Mesothelial cell of epicardium (in vitro differentiated cells): ENCODE measurements at regions not wholly inside any gene's neighbourhood (a gene's known extent, or its start where the extent isn't known, plus 50 kb on each side); places are given as distances from the start of the nearest gene placed in this dataset.

Experiments used
- DNase-seq, 2 experiments: peaks; one replicate each; pipeline ENCODE4 v3.0.0; 2021; ENCODE audit warnings: low spot score in 2 of 2; ENCODE audit not compliant: unreplicated experiment in 2 of 2
- H3K27ac Mint-ChIP-seq: 2 replicates; pipeline ENCODE4 v1.8.0; 2021; ENCODE audit warnings: mixed read lengths
- H3K27me3 Mint-ChIP-seq: 2 replicates; pipeline ENCODE4 v1.8.0; 2021; ENCODE audit warnings: low read depth, mixed read lengths
- H3K36me3 Mint-ChIP-seq: 2 replicates; pipeline ENCODE4 v1.8.0; 2021; ENCODE audit warnings: mixed read lengths
- H3K4me1 Mint-ChIP-seq: 2 replicates; pipeline ENCODE4 v1.8.0; 2021; ENCODE audit warnings: mixed read lengths
- H3K4me3 Mint-ChIP-seq: 2 replicates; pipeline ENCODE4 v1.8.0; 2021; ENCODE audit warnings: mild to moderate bottlenecking, moderate library complexity, mixed read lengths
- H3K9me3 Mint-ChIP-seq: 2 replicates; pipeline ENCODE4 v1.8.0; 2021; ENCODE audit warnings: mixed read lengths
- TF ChIP-seq, protein P1 (sequence below): fragments of 200-600 bp; sonication (generic); IDR thresholded peaks from one replicate; pipeline ENCODE4 v1.5.0; 2021; ENCODE audit warnings: antibody characterized with exemption; ENCODE audit not compliant: unreplicated experiment

- no peaks in the 10 kb centered on the region for H3K27me3 Mint-ChIP-seq
- TF ChIP-seq, protein P1, sequence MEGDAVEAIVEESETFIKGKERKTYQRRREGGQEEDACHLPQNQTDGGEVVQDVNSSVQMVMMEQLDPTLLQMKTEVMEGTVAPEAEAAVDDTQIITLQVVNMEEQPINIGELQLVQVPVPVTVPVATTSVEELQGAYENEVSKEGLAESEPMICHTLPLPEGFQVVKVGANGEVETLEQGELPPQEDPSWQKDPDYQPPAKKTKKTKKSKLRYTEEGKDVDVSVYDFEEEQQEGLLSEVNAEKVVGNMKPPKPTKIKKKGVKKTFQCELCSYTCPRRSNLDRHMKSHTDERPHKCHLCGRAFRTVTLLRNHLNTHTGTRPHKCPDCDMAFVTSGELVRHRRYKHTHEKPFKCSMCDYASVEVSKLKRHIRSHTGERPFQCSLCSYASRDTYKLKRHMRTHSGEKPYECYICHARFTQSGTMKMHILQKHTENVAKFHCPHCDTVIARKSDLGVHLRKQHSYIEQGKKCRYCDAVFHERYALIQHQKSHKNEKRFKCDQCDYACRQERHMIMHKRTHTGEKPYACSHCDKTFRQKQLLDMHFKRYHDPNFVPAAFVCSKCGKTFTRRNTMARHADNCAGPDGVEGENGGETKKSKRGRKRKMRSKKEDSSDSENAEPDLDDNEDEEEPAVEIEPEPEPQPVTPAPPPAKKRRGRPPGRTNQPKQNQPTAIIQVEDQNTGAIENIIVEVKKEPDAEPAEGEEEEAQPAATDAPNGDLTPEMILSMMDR = no peak
- H3K4me3 Mint-ChIP-seq = no peak overlapping the region
- peaks cover 22% of the 10 kb centered on the region for H3K9me3 Mint-ChIP-seq
- no peak for DNase-seq
- peaks cover 3% of the 10 kb centered on the region for H3K4me1 Mint-ChIP-seq
- no peaks in the 10 kb centered on the region for H3K36me3 Mint-ChIP-seq
- H3K27ac Mint-ChIP-seq = no peak overlapping the region
Measured at GRCh38 chrX:45859407-45859806, 658.7 kb upstream of the DIPK2B start.

DNA sequence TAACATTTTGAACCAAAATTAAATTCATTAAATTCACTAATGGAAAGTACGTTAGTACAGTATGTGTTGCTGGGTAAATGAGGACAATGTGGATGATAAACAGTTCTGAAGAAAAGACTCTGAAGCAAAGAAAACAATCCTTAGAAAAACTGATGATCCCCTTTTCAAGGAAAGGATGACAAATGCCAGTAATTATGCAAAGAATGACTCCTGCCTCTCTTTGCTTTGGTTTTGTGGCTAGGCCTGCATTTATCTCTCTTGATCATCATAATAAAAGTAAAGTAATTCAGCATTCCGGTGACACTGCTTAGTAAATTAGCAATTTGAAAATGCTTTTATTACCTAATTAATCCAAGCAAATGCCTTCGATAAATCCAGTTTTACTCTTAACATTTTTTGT lies 652.2 kb upstream of the DIPK2B start:
- no peak overlapping the region for H3K4me3 Mint-ChIP-seq
- peaks cover 5% of the 10 kb centered on the region for H3K36me3 Mint-ChIP-seq
- peaks cover 6% of the 10 kb centered on the region for H3K27me3 Mint-ChIP-seq
- no peak overlapping the region for H3K27ac Mint-ChIP-seq
- DNase-seq = no peak
- TF ChIP-seq, protein P1 = no peak
- peaks cover 22% of the 10 kb centered on the region for H3K4me1 Mint-ChIP-seq
- H3K9me3 Mint-ChIP-seq = peaks cover 3% of the 10 kb centered on the region

DNA sequence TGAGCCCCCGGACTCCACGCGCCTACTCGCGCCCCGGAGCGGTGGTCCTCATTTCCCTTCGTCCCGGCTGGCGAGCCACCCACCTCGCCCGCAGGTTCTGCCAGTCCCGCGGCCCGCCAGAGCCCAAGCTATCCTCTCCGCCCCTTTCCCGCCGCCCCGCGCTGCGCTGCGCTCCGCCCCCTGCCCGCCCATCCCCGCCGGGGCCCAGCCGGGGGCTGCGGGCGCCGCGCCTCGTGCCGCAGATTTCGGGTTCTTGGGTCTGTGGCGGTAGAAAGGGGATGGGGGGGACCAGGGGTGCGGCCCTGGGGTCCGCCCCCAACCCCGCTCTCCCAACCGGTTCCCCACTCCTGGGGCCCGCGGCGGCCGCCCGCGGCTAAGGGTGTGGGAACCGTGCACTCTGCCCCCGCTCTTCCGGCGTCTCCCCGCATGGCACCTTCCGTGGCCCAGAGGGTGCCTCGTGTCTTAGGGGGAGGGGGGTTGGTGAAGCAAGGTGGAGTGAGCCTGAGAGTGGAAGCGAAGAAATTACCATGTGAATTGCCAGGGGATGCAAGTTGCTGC lies 650.8 kb upstream of the DIPK2B start:
- Mint-ChIP-seq H3K4me1 (peaks cover 22% of the 10 kb centered on the region), H3K36me3 (peaks cover 5% of the 10 kb centered on the region), H3K9me3 (peaks cover 3% of the 10 kb centered on the region), H3K27me3 (peaks cover 6% of the 10 kb centered on the region), H3K27ac (peak overlapping the region; percentile 50), H3K4me3 (peak overlapping the region; percentile 73)
- peak; percentile 29 to 52 for DNase-seq
- TF ChIP-seq, protein P1 = no peak

DNA sequence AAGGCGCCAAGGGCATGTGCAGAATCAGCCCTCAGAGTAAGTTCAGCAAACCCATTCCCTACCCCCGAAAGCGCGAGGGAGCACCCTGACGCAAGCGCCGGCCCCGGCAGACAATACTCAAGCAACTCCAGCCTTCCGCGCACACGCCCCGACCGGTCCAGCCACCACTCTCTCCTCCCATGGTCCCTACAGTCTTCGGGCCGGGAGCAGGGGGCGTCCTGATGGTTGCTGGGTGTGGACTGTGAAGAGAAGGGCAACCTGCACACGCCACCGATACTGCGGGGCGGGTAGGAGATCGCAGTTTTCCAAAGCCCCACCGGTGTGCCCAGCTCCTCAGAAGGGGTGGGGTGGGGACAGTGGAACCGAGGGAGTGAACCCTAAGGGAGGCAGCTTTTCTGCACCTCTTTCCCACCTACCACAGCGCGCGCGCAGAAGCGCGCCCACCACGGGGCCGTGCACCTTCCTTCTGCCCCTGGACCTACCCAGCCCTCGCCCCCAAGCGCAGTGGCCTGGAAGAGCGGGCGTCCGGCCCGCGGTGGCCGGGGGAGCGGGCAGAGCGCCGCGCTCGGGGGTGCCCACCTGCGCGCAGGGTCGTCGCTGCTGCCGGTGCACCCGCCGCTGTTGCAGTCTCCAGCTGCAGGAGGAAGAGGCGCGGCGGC lies 650.2 kb upstream of the DIPK2B start:
- Mint-ChIP-seq H3K4me1 (peaks cover 22% of the 10 kb centered on the region), H3K36me3 (peaks cover 8% of the 10 kb centered on the region), H3K27me3 (peaks cover 6% of the 10 kb centered on the region), H3K9me3 (peaks cover 7% of the 10 kb centered on the region), H3K4me3 (peak overlapping the region; percentile 90), H3K27ac (peak overlapping the region; percentile 92)
- DNase-seq = peak; percentile 21 to 45
- TF ChIP-seq, protein P1 = no peak

- no peak for DNase-seq
- H3K27ac Mint-ChIP-seq = peak overlapping the region; percentile 92
- H3K4me3 Mint-ChIP-seq = peak overlapping the region; percentile 90
- H3K9me3 Mint-ChIP-seq = peaks cover 9% of the 10 kb centered on the region
- peaks cover 6% of the 10 kb centered on the region for H3K27me3 Mint-ChIP-seq
- TF ChIP-seq, protein P1 = no peak
- H3K36me3 Mint-ChIP-seq = peaks cover 9% of the 10 kb centered on the region
- H3K4me1 Mint-ChIP-seq = peaks cover 22% of the 10 kb centered on the region
Measured at GRCh38 chrX:45850197-45850774, 649.6 kb upstream of the DIPK2B start.
